Neural cell (in vitro differentiated cells): ENCODE measurements at regions not wholly inside any gene's neighbourhood (a gene's known extent, or its start where the extent isn't known, plus 50 kb on each side); places are given as distances from the start of the nearest gene placed in this dataset.

Source experiments
- H2AFZ ChIP-seq: fragments of 200-600, 300-800 bp; sonication (generic), shearing (Covaris generic); 2 replicates; pipeline ENCODE4 v1.6.0; 2014; ENCODE audit warnings: low read depth, mild to moderate bottlenecking, antibody characterized with exemption, low read length, moderate library complexity
- H3F3A ChIP-seq: fragments of 200-600 bp; shearing (Covaris generic); 2 replicates; pipeline ENCODE4 v1.6.1; 2016; ENCODE audit warnings: mild to moderate bottlenecking, moderate library complexity, mixed read lengths, antibody characterized with exemption, low read length; ENCODE audit not compliant: insufficient read depth, poor library complexity, severe bottlenecking
- H3K27ac ChIP-seq: fragments of 200-600, 300-800 bp; sonication (generic), shearing (Covaris generic); 2 replicates; pipeline ENCODE4 v1.5.1; 2014; ENCODE audit warnings: mild to moderate bottlenecking, low read length, moderate library complexity
- H3K27me3 ChIP-seq: fragments of 300-800, 200-600 bp; sonication (generic), shearing (Covaris generic); 2 replicates; pipeline ENCODE4 v1.6.0; 2014; ENCODE audit warnings: mild to moderate bottlenecking, low read depth, low read length, moderate library complexity; ENCODE audit not compliant: insufficient read depth
- H3K36me3 ChIP-seq: fragments of 300-800, 200-600 bp; sonication (generic), shearing (Covaris generic); 2 replicates; pipeline ENCODE4 v1.5.1; 2014; ENCODE audit warnings: mild to moderate bottlenecking, antibody characterized with exemption, low read length, moderate library complexity; ENCODE audit not compliant: insufficient read depth
- H3K4me2 ChIP-seq: fragments of 300-800, 200-600 bp; sonication (generic), shearing (Covaris generic); 2 replicates; pipeline ENCODE4 v1.6.0; 2014; ENCODE audit warnings: mild to moderate bottlenecking, low read length
- H3K4me3 ChIP-seq: fragments of 300-800, 200-600 bp; sonication (generic), shearing (Covaris generic); 2 replicates; pipeline ENCODE4 v1.5.1; 2014; ENCODE audit warnings: mild to moderate bottlenecking, low read length, moderate library complexity
- H3K79me2 ChIP-seq: fragments of 200-600 bp; shearing (Covaris generic); replicated peaks from 2 replicates; pipeline ENCODE4 v1.6.0; 2014; ENCODE audit warnings: mild to moderate bottlenecking, low read length, moderate library complexity; ENCODE audit not compliant: insufficient read depth
- H3K9ac ChIP-seq: fragments of 300-800, 200-600 bp; sonication (generic), shearing (Covaris generic); 2 replicates; pipeline ENCODE4 v1.6.1; 2016; ENCODE audit warnings: mild to moderate bottlenecking, low read length, mixed read lengths
- H3K9me2 ChIP-seq: fragments of 200-600 bp; shearing (Covaris generic); 2 replicates; pipeline ENCODE4 v1.6.1; 2016; ENCODE audit warnings: mild to moderate bottlenecking, low read length, mixed read lengths; ENCODE audit not compliant: insufficient read depth
- H3K9me3 ChIP-seq: fragments of 200-600, 300-800 bp; sonication (generic), shearing (Covaris generic); 2 replicates; pipeline ENCODE4 v1.6.1; 2016; ENCODE audit warnings: mild to moderate bottlenecking, mixed run types, low read length, moderate library complexity, mixed read lengths
- H4K20me1 ChIP-seq: fragments of 200-600 bp; shearing (Covaris generic); 2 replicates; pipeline ENCODE4 v1.6.1; 2016; ENCODE audit warnings: mild to moderate bottlenecking, mixed run types; ENCODE audit not compliant: insufficient read depth
- EP300 ChIP-seq: fragments of 450-650 bp; conservative IDR thresholded peaks from 2 replicates; pipeline ENCODE4 v1.6.1; 2014; ENCODE audit warnings: antibody characterized with exemption, mild to moderate bottlenecking, moderate library complexity; ENCODE audit not compliant: poor library complexity, severe bottlenecking
- EZH2 ChIP-seq: fragments of 200-600, 300-800 bp; shearing (Covaris generic), sonication (generic); IDR thresholded peaks from 2 replicates; pipeline ENCODE4 v1.6.1; 2014; ENCODE audit warnings: antibody characterized with exemption, low read length, borderline replicate concordance, mild to moderate bottlenecking; ENCODE audit not compliant: insufficient read depth, poor library complexity, severe bottlenecking
- MXI1 ChIP-seq: fragments of 450-650 bp; conservative IDR thresholded peaks from 2 replicates; pipeline ENCODE4 v1.6.1; 2014; ENCODE audit warnings: antibody characterized with exemption, mild to moderate bottlenecking; ENCODE audit not compliant: poor library complexity, severe bottlenecking
- POLR2AphosphoS5 ChIP-seq: IDR thresholded peaks from 2 replicates; pipeline ENCODE4 v1.6.1; 2012
- RAD21 ChIP-seq: fragments of 450-650 bp; conservative IDR thresholded peaks from 2 replicates; pipeline ENCODE4 v1.6.1; 2014; ENCODE audit warnings: antibody characterized with exemption, mild to moderate bottlenecking, moderate library complexity
- SMC3 ChIP-seq: fragments of 450-650 bp; conservative IDR thresholded peaks from 2 replicates; pipeline ENCODE4 v1.6.1; 2014; ENCODE audit warnings: antibody characterized with exemption, mild to moderate bottlenecking, moderate library complexity; ENCODE audit not compliant: poor library complexity
- TAF1 ChIP-seq: IDR thresholded peaks from 2 replicates; pipeline ENCODE4 v1.6.1; 2012; ENCODE audit warnings: low read depth
- TF ChIP-seq, protein P1 (sequence below): IDR thresholded peaks from 2 replicates; pipeline ENCODE4 v1.6.1; 2012; ENCODE audit warnings: borderline replicate concordance
- TF ChIP-seq, protein P2 (sequence below): fragments of 450-650 bp; IDR thresholded peaks from 2 replicates; pipeline ENCODE4 v1.5.1; 2014; ENCODE audit warnings: antibody characterized with exemption, mild to moderate bottlenecking, moderate library complexity; ENCODE audit not compliant: poor library complexity, severe bottlenecking

DNA sequence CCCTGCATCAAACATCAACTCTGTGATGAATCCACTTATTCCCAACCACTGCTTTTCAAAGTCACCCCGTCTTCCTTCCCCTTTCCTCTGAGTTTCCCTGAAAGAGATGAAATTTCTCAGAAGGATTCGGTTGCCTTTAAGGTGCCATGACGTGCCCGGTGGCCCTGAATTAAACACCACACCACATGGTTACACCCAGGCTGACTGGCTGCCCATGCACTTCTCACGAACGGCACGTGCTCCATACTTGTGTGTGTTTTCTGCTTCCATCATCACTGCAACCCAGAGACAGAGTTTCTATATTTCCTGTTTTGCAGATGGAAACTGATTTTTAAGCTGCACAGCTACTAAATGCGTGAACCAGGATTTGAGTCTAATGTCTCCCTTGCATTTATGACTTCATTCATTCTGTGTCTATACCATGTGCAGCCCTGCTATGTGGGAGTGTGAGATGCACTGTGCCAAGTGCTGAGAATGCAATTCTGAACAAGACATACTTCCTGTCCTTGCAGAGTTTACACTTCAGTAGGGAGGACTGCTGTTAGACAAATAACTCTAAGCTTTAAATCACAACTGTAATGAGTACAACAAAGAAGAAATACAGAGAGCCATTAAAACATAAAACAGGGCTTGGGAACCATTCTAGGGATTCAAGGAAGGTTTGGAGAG is 162.9 kb downstream of the NXNL2 start:
- Histone ChIP-seq H4K20me1 (no peaks in the 10 kb centered on the region), H3K27me3 (no peaks in the 10 kb centered on the region), H3K27ac (no peak overlapping the region), H3K9me2 (no peaks in the 10 kb centered on the region), H3K9me3 (no peaks in the 10 kb centered on the region), H3K4me2 (no peak overlapping the region), H3K36me3 (no peaks in the 10 kb centered on the region), H2AFZ (no peak overlapping the region), H3K79me2 (no peaks in the 10 kb centered on the region), H3K4me3 (no peak overlapping the region), H3K9ac (no peak overlapping the region), H3F3A (no peaks in the 10 kb centered on the region)
- no peak for TF ChIP-seq MXI1
- no peak for TF ChIP-seq SMC3
- no peak for TF ChIP-seq EP300
- no peak for TF ChIP-seq TAF1
- no peak for TF ChIP-seq RAD21
- TF ChIP-seq POLR2AphosphoS5: no peak
- no peak for TF ChIP-seq EZH2

DNA sequence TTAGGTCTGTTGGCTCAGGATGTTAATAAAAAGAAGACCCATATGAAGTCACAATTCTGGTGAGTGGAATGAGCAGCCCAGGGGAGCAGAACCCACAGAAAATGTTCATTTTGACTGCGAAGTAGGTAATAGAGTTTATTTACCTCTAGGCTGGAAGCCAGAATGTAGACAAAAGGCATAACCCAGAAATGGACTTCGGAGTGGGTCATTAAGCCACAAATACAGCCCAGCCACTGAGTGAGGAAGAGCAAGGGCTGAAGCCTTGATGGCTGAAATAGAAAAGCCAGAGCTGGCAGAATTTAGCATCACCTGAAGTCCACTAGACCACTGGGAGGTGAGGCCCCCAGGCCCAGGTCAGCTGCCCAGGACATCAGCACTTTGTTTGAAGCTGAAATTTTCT is 168.0 kb downstream of the NXNL2 start:
- no peak overlapping the region for H2AFZ ChIP-seq
- no peaks in the 10 kb centered on the region for H3F3A ChIP-seq
- TF ChIP-seq MXI1 (no peak), SMC3 (no peak), EZH2 (no peak), TAF1 (no peak), RAD21 (no peak), POLR2AphosphoS5 (no peak), EP300 (no peak)
- TF ChIP-seq, protein P1, sequence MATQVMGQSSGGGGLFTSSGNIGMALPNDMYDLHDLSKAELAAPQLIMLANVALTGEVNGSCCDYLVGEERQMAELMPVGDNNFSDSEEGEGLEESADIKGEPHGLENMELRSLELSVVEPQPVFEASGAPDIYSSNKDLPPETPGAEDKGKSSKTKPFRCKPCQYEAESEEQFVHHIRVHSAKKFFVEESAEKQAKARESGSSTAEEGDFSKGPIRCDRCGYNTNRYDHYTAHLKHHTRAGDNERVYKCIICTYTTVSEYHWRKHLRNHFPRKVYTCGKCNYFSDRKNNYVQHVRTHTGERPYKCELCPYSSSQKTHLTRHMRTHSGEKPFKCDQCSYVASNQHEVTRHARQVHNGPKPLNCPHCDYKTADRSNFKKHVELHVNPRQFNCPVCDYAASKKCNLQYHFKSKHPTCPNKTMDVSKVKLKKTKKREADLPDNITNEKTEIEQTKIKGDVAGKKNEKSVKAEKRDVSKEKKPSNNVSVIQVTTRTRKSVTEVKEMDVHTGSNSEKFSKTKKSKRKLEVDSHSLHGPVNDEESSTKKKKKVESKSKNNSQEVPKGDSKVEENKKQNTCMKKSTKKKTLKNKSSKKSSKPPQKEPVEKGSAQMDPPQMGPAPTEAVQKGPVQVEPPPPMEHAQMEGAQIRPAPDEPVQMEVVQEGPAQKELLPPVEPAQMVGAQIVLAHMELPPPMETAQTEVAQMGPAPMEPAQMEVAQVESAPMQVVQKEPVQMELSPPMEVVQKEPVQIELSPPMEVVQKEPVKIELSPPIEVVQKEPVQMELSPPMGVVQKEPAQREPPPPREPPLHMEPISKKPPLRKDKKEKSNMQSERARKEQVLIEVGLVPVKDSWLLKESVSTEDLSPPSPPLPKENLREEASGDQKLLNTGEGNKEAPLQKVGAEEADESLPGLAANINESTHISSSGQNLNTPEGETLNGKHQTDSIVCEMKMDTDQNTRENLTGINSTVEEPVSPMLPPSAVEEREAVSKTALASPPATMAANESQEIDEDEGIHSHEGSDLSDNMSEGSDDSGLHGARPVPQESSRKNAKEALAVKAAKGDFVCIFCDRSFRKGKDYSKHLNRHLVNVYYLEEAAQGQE: no peak
- TF ChIP-seq, protein P2, sequence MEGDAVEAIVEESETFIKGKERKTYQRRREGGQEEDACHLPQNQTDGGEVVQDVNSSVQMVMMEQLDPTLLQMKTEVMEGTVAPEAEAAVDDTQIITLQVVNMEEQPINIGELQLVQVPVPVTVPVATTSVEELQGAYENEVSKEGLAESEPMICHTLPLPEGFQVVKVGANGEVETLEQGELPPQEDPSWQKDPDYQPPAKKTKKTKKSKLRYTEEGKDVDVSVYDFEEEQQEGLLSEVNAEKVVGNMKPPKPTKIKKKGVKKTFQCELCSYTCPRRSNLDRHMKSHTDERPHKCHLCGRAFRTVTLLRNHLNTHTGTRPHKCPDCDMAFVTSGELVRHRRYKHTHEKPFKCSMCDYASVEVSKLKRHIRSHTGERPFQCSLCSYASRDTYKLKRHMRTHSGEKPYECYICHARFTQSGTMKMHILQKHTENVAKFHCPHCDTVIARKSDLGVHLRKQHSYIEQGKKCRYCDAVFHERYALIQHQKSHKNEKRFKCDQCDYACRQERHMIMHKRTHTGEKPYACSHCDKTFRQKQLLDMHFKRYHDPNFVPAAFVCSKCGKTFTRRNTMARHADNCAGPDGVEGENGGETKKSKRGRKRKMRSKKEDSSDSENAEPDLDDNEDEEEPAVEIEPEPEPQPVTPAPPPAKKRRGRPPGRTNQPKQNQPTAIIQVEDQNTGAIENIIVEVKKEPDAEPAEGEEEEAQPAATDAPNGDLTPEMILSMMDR: no peak
- H3K9me3 ChIP-seq: no peaks in the 10 kb centered on the region
- H3K9me2 ChIP-seq: no peaks in the 10 kb centered on the region
- no peaks in the 10 kb centered on the region for H3K27me3 ChIP-seq
- no peaks in the 10 kb centered on the region for H3K36me3 ChIP-seq
- no peak overlapping the region for H3K4me2 ChIP-seq
- H3K27ac ChIP-seq: no peak overlapping the region
- H4K20me1 ChIP-seq: no peaks in the 10 kb centered on the region
- H3K9ac ChIP-seq: no peak overlapping the region
- no peaks in the 10 kb centered on the region for H3K79me2 ChIP-seq
- H3K4me3 ChIP-seq: no peak overlapping the region
